Transverse colon (tissue), 4 donors: ENCODE measurements at regions not wholly inside any gene's neighbourhood (a gene's known extent, or its start where the extent isn't known, plus 50 kb on each side); places are given as distances from the start of the nearest gene placed in this dataset.

ENCODE experiments used
- DNase-seq: peaks from one replicate; pipeline ENCODE4 v3.0.0-alpha.2; 2019
- H3K27ac ChIP-seq, 4 donors: fragments of 200-600 bp; sonication (generic); 2 replicates each; pipeline ENCODE4 v1.5.1; 2016 to 2018; ENCODE audit warnings: inconsistent platforms in 4 of 4
- H3K27me3 ChIP-seq: fragments of 200-600 bp; sonication (generic); 2 replicates; pipeline ENCODE4 v1.5.1; 2017; ENCODE audit warnings: inconsistent platforms
- H3K36me3 ChIP-seq, 4 donors: fragments of 200-600 bp; sonication (generic); 2 replicates each; pipeline ENCODE4 v1.5.1; 2017 to 2019; ENCODE audit warnings: inconsistent platforms in 4 of 4
- H3K4me1 ChIP-seq, 4 donors: fragments of 200-600 bp; sonication (generic); 2 replicates each; pipeline ENCODE4 v1.5.1; 2017 to 2020; ENCODE audit warnings: inconsistent platforms in 4 of 4
- H3K4me3 ChIP-seq, 4 donors: fragments of 200-600 bp; sonication (generic); 1 replicate in 1 of 4; 2 replicates in 3 of 4; pipeline versions ENCODE4 v1.5.1 to v1.6.1; 2017 to 2019; ENCODE audit warnings: inconsistent platforms in 4 of 4
- H3K9me3 ChIP-seq, 2 donors: fragments of 200-600 bp; sonication (generic); 2 replicates each; pipeline ENCODE4 v1.5.1; 2017 to 2019; ENCODE audit warnings: inconsistent platforms in 2 of 2
- CTCF ChIP-seq, 5 experiments: fragments of 200-600 bp in 3 of 5; fragments of 450-650 bp in 2 of 5; sonication (generic) in 3 of 5; IDR thresholded peaks; 1 replicate in 2 of 5; 2 replicates in 3 of 5; pipeline ENCODE4 v1.5.1; 2016 to 2017; ENCODE audit warnings: antibody characterized with exemption in 5 of 5, inconsistent platforms in 3 of 5, mild to moderate bottlenecking in 2 of 5, moderate library complexity in 1 of 5
- EP300 ChIP-seq: sonication (generic); formaldehyde crosslinking; IDR thresholded peaks from one replicate; pipeline ENCODE4 v1.6.1; 2017; ENCODE audit warnings: antibody characterized with exemption, low read depth
- POLR2A ChIP-seq: fragments of 450-650 bp; IDR thresholded peaks from one replicate; pipeline ENCODE4 v1.6.1; 2016; ENCODE audit warnings: antibody characterized with exemption, mild to moderate bottlenecking, moderate library complexity
- POLR2AphosphoS5 ChIP-seq, 3 donors: sonication (generic); formaldehyde crosslinking; IDR thresholded peaks; one replicate each; pipeline ENCODE4 v1.6.1; 2016; ENCODE audit warnings: antibody characterized with exemption in 3 of 3
- WGBS, 2 donors: methylation state at CpG; one replicate each; pipeline ENCODE4 v1.1.5; 2018; ENCODE audit warnings: low coverage in 1 of 2; 5-methylcytosine and 5-hydroxymethylcytosine counted together
- in situ Hi-C, 4 donors: fragments of 200-750 bp; cut with MboI; loops; one replicate each; pipeline versions ENCODE4 v1.15.0 to v1.15.1; 2017; ENCODE audit warnings: low sequenced_read_pairs in 3 of 4, low pct_ligation_motif_present in 1 of 4, low pct_unique_long_range_greater_than_20kb in 1 of 4
- intact Hi-C: fragments of 100-400 bp; cut with DNase I; formaldehyde crosslinking; loops from one replicate; pipeline ENCODE4 v1.15.1; 2023; ENCODE audit warnings: low total_unique reads

GRCh38 chr22:27385261-27385998 lies 416.1 kb downstream of the MN1 start:
- no peak overlapping the region for H3K27ac ChIP-seq
- intact Hi-C loops: no loop called here
- no peaks in the 10 kb centered on the region for H3K4me1 ChIP-seq
- in situ Hi-C loops: no loop called here
- no peak for DNase-seq
- no peaks in the 10 kb centered on the region for H3K36me3 ChIP-seq
- WGBS, 2 donors: 83 to 90% methylated on average over 4 to 16 of the region's 16 CpGs
- TF ChIP-seq POLR2AphosphoS5 (IDR thresholded peaks at IDR 0.05) (no peak), EP300 (no peak), CTCF (IDR thresholded peaks at IDR 0.05) (no peak), POLR2A (no peak)
- peaks cover 19% of the 10 kb centered on the region for H3K27me3 ChIP-seq
- no peaks in the 10 kb centered on the region for H3K9me3 ChIP-seq
- H3K4me3 ChIP-seq: no peak overlapping the region

GRCh38 chr22:27386186-27386585 lies 415.4 kb downstream of the MN1 start:
- Histone ChIP-seq H3K27ac (no peak overlapping the region), H3K27me3 (peaks cover 19% of the 10 kb centered on the region), H3K36me3 (no peaks in the 10 kb centered on the region), H3K4me3 (no peak overlapping the region), H3K9me3 (no peaks in the 10 kb centered on the region), H3K4me1 (no peaks in the 10 kb centered on the region)
- TF ChIP-seq POLR2AphosphoS5 (IDR thresholded peaks at IDR 0.05) (no peak), CTCF (IDR thresholded peaks at IDR 0.05) (no peak), POLR2A (no peak), EP300 (no peak)
- intact Hi-C loops (no loop called here), in situ Hi-C loops (no loop called here)
- DNase-seq: no peak
- 71% methylated on average over 7 of the region's 7 CpGs; no CpG with 5 or more reads in 1 of the 2 donors for WGBS, 2 donors

- Histone ChIP-seq H3K27ac (no peak overlapping the region), H3K4me1 (no peaks in the 10 kb centered on the region), H3K36me3 (no peaks in the 10 kb centered on the region), H3K9me3 (no peaks in the 10 kb centered on the region), H3K4me3 (no peak overlapping the region), H3K27me3 (peaks cover 16% of the 10 kb centered on the region)
- DNase-seq: no peak
- TF ChIP-seq EP300: no peak
- TF ChIP-seq POLR2AphosphoS5 (IDR thresholded peaks at IDR 0.05): no peak
- no peak for TF ChIP-seq CTCF (IDR thresholded peaks at IDR 0.05)
- TF ChIP-seq POLR2A: no peak
- in situ Hi-C loops (no loop called here), intact Hi-C loops (no loop called here)
- 64 to 80% methylated on average over 2 to 6 of the region's 6 CpGs for WGBS, 2 donors
Observed at GRCh38 chr22:27387561-27387960, 414.0 kb downstream of the MN1 start.

DNA sequence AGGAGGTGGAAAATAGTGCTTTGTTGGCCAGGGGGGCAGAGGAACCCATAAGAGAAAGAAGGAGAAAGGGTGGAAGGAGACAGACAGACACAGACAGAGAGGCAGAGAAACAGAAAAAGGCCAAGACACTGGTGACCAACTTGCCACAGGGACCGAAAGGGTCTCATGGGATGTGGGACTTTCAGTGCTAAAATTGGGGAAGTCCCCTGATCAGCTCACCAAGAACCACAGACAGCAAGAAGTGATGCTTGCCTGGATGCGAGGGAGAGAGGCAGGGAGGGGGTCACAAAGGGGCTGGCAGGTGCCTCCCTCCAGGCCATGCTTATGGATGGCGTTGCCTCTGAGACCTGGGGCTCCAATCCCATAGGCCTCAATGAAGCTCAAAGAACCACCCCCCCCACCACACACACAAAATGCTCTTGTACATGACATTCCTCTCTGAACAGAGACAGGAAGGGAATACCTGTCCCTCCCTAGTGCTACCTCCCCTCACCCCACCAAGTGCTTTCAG lies 413.4 kb downstream of the MN1 start:
- Histone ChIP-seq H3K4me1 (no peaks in the 10 kb centered on the region), H3K9me3 (no peaks in the 10 kb centered on the region), H3K27ac (no peak overlapping the region), H3K4me3 (no peak overlapping the region), H3K36me3 (no peaks in the 10 kb centered on the region), H3K27me3 (peaks cover 16% of the 10 kb centered on the region)
- no peak for DNase-seq
- in situ Hi-C loops: no loop called here
- WGBS, 2 donors: 73 to 80% methylated on average over 1 to 3 of the region's 3 CpGs
- no peak for TF ChIP-seq POLR2A
- no peak for TF ChIP-seq CTCF (IDR thresholded peaks at IDR 0.05)
- TF ChIP-seq POLR2AphosphoS5 (IDR thresholded peaks at IDR 0.05): no peak
- no peak for TF ChIP-seq EP300
- intact Hi-C loops: no loop called here
